DMS53 treated with DMSO at 0.1 percent for 48 hours (cell line): ENCODE measurements at regions not wholly inside any gene's neighbourhood (a gene's known extent, or its start where the extent isn't known, plus 50 kb on each side); places are given as distances from the start of the nearest gene placed in this dataset.
A peak's percentile ranks its signal among the peaks of the same experiment; 100 is the strongest.
"Not testable (repeated sequence)": the region's sequence is repeated elsewhere in the genome, so short reads cannot be mapped to it uniquely, and the experiment has no call there.

Experiments
- DNase-seq: peaks from one replicate; lab custom pipeline; 2025; ENCODE audit not compliant: unreplicated experiment; lab: John Stamatoyannopoulos, UW

DNA sequence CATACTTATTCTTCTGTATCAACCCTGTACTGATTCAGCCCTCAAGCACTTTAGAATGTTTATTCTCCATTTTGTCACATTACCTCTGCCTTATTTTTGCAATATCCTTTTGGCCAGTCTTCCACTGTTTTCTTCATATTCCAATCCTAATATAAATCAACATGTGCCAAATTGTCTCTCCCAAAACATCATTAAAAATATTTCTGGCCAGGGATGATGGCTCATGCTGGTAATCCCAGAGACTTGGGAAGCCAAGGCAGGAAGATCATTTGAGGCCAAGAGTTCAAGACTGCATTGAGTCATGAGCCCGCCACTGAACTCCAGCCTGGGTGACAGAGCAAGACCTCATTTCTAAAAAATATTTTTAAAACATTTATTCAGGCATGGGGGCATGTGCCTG lies 641.4 kb upstream of the CBLB start:
- DNase-seq: no peak

DNA sequence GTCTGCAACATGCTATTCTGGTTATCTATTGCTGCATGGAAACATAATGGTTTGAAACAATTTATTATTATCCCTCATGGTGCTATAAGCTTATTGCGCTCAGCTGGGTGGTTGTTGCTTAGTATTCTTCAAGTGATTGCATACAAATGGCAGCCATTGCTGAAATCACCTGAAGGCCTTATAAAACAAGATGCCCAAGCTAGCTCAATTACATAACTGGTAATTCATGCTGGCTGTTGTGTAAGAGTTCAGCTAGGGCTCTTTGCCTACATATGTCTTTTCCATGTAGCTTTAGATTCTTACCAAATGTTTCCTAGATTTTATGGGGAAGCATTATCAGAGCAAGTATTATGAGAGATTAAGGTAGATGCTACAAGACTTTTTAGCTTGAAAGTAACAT lies 644.0 kb upstream of the CBLB start:
- no peak for DNase-seq

DNA sequence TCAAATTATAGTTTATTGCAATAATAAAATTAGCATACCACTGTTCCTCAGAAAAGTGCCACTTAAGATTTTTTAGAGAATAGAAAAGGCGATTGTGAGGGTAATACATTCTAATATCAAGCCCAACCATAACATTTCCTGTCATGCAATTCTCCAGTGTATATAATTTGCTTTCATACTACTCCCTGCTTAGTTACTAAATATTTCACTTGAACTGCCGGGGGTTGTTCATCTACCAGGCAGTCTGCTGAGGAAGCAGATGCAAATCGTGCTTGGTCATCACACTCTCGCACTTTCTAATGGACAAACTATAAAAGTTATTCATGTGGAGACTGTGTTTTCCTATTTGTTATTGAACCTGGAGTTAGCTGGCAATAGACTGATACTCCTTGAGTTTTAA lies 645.6 kb upstream of the CBLB start:
- DNase-seq: no peak

- no peak for DNase-seq
Measured at GRCh38 chr3:106518516-106518915, 649.7 kb upstream of the CBLB start.

- DNase-seq: peak; percentile 17
Measured at GRCh38 chr3:106522397-106522796, 653.6 kb upstream of the CBLB start.

DNA sequence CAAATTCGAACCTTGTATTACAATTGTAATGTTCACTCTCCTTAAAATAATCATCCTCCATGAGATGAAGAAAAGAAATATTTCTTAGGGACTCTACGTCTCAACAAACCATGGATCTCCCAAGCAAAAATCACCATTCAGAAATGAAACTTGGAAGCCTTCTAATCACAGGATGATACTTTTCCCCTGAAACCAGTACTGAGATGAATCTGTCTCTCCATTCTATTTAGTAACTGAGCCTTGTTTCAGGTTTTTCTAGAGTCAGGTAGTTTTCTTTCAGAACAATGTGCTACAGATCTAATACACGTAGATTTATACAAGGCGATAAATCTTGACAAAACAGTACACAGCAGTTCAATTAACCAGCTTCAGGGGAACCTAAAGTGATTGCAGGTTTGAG lies 660.1 kb upstream of the CBLB start:
- DNase-seq: no peak

GRCh38 chr3:106529738-106530137 lies 660.9 kb upstream of the CBLB start:
- no peak for DNase-seq

DNA sequence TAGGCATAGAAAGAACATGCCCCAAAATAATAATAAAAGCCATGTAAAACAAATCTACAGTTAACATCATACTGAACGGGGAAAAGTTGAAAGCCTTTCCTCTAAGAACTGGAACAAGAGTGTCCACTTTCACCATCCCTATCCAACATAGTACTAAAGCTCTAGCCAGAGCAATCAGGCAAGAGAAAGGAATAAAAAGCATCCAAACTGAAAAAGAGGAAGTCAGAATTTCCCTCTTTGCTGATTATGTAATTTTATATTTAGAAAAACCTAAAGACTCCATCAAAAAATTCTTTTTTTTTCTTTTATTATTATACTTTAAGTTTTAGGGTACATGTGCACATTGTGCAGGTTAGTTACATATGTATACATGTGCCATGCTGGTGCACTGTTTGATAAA lies 661.6 kb upstream of the CBLB start:
- DNase-seq: no peak

DNA sequence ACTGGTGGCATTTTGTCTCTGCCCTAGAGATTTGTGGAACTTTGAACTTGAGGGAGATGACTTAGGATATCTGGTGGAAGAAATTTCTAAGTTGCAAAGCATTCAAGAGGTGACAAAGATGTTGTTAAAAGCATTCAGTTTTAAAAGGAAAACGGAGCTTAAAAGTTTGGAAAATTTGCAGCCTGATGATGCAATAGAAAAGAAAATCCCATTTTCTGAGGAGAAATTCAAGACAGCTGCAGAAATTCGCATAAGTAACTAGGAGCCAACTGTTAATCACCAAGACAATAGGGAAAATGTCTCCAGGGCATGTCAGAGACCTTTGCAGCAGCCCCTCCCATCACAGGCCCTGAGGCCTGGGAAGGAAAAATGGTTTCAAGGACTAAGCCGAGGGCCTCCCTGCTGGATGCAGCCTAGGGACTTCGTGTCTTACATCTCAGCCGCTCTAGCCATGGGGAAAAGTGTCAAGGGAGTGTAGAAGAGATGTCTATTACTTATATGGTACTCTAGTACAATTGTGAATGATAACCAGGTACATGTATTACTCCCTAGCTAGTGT lies 663.0 kb upstream of the CBLB start:
- not testable (repeated sequence) for DNase-seq

DNA sequence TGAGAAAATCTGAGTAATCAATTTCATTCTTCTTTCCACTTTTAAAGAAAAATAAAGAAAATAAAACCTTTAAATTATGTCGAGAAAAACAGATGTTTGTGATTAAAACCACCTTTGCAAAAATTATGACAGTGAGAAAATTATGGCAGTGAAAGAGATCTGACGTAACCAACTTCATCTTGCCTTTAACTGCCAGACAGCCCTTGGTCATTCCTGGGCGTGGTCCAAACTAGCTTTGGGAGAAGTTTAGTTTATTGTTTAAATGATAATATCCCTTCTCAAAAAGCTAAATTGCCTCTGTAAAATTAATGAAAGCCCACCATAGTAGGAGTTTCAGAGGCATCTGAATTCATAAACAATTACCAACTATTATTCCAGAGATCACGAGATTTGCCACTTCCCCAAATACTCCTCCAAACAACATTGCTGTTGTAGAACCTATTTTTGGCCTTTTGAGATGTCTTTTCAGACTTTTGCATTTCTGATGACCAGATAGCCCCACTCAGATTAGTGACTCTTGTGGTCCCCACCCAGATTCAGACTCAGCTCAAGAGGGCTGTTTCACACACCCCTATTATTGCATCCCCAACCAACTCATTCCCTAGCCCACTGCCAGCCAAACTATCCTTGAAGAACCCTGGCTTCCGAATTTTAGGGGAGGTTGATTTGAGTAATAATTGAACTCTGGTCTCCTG lies 664.4 kb upstream of the CBLB start:
- no peak for DNase-seq

- DNase-seq: no peak
Measured at GRCh38 chr3:106533788-106534160, 665.0 kb upstream of the CBLB start.

- peak; percentile 2 for DNase-seq
Measured at GRCh38 chr3:106534206-106534605, 665.4 kb upstream of the CBLB start.

DNA sequence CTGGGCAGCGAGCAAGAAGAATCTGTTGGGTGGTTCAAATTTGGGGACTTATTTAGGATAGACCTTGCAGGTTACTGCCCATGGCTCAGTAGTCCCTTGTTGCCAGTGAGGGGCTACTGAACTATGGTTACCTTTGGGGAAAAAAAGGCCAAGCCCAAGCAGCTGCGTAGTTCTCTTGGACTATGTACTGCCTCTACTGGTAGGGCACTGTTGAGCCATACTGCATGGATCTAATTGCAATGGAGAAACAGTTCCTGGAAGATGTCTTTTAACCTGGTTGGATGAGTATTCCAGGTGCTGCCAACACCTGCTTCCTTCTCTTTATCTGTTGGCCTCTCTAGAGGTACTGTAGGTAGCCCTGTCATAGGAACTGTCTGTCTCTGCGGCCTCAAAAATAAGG lies 671.9 kb upstream of the CBLB start:
- peak; percentile 8 for DNase-seq

- DNase-seq: no peak
Measured at GRCh38 chr3:106542101-106542769, 673.4 kb upstream of the CBLB start.

DNA sequence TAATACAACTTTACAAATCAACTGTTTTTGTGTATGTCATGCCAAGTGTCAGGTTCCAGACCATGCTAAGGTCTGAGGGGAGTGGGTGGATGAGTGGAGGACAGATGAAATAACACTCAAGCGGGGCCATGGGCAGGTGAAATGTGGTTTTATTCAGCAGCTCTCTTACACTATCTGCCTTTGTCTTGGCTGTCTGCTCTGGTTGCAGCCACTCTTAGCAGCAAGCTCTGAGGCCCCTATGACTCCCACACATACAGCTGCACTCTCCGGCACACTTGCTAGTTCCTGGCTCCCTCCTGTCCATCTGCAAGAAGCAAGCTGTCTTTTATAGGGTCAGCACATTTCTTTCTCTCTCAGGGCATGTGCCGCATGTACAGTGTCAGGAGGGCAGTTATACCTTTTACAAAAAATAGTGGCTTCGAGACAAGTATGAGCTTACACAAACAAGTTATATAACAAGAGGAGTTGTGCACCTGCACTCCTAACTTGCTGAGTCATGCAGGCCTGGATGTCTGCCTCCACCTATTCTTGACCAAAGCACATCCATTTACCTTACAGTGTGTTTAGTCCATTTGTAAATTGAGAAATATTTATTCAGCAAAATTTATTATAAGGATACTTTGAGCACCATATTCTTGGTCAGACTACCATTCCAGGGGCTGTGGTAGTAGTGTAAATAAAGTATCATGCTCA lies 683.7 kb upstream of the CBLB start:
- no peak for DNase-seq

- DNase-seq: no peak
Measured at GRCh38 chr3:106560451-106560966, 691.7 kb upstream of the CBLB start.

GRCh38 chr3:106566277-106566676 lies 697.5 kb upstream of the CBLB start:
- no peak for DNase-seq

DNA sequence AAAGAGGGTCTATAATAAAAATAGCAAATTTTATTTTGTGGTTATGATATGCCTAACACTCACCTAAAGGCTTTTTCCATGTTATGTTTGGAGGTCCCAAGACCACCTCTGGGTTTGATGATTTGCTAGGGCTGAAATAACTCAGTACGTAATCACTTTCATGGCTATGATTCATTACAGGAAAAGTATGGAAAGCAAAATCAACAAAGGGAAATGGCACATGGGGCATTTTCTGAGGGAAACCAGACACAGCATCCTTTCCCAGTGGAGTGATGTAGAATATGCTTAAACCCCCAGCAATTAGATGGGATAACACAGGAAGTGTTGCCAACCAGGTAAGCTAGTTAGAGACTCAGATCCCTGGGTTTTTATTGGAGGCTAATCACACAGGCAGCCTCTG lies 701.6 kb upstream of the CBLB start:
- DNase-seq: no peak

DNA sequence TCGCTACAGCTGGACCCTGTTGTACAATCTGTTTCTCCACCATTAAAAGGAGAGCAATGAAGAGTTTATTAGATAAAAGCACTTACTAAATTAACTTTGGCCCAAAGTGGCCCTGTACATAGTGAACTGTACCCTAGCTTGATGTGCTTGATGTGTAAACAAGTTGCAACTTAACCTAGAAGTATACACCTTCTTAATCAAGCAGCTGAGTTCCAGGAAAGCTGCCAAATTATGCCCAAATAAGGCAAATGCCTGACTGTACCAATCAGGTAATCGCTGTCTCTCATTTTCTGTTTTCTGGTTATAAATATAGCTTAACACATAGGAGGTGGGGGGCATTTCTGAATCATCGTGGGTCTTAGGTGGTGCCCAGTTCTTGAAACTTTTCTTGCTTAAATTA lies 704.8 kb upstream of the CBLB start:
- no peak for DNase-seq

- no peak for DNase-seq
Measured at GRCh38 chr3:106575029-106575428, 706.2 kb upstream of the CBLB start.

GRCh38 chr3:106577241-106577640 lies 708.4 kb upstream of the CBLB start:
- no peak for DNase-seq

DNA sequence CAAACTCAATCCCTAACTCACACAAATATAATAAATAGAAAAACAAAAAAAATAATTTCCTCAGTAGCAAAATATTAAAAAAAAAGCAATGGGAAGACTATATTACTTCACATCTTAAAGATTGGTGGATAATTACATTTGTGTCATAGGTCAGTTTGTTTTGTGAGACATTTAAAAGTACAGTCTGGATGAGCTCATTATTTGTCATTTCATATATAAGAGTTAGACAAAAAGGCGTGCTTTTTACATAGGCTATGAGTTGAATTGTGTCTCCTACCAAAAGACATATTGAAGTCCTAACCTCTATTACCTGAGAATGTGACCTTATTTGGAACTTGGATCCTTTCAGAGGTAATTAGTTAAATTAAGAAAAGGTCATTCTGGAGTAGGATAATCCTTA lies 710.1 kb upstream of the CBLB start:
- DNase-seq: no peak
